Peyer's patch (tissue), 4 donors: ENCODE measurements at regions not wholly inside any gene's neighbourhood (a gene's known extent, or its start where the extent isn't known, plus 50 kb on each side); places are given as distances from the start of the nearest gene placed in this dataset.
"Not testable (repeated sequence)": the region's sequence is repeated elsewhere in the genome, so short reads cannot be mapped to it uniquely, and the experiment has no call there.

ENCODE experiments used
- DNase-seq, 3 donors: peaks; one replicate each; pipeline ENCODE4 v3.0.0-alpha.2; 2017 to 2019
- H3K27ac ChIP-seq, 4 donors: fragments of 200-600 bp; sonication (generic); one replicate each; pipeline ENCODE4 v1.5.1; 2016 to 2019
- H3K27me3 ChIP-seq, 2 donors: fragments of 200-600 bp; sonication (generic); one replicate each; pipeline ENCODE4 v1.5.1; 2019
- H3K36me3 ChIP-seq, 3 donors: fragments of 200-600 bp; sonication (generic); one replicate each; pipeline ENCODE4 v1.5.1; 2016 to 2019
- H3K4me1 ChIP-seq, 4 donors: fragments of 200-600 bp; sonication (generic); one replicate each; pipeline ENCODE4 v1.5.1; 2016 to 2019
- H3K4me3 ChIP-seq, 4 donors: fragments of 200-600 bp; sonication (generic); 1 replicate in 3 of 4; 2 replicates in 1 of 4; pipeline ENCODE4 v1.5.1; 2016 to 2019; ENCODE audit warnings: mild to moderate bottlenecking in 1 of 4
- H3K9me3 ChIP-seq, 4 donors: fragments of 200-600 bp; sonication (generic); one replicate each; pipeline ENCODE4 v1.5.1; 2016 to 2019; ENCODE audit warnings: mild to moderate bottlenecking in 1 of 4
- CTCF ChIP-seq, 6 experiments: fragments of 450-650 bp in 4 of 6; fragments of 200-600 bp in 2 of 6; sonication (generic) in 1 of 6; IDR thresholded peaks; one replicate each; pipeline ENCODE4 v1.5.1; 2017 to 2019; ENCODE audit warnings: antibody characterized with exemption in 6 of 6, mild to moderate bottlenecking in 3 of 6, moderate library complexity in 1 of 6
- POLR2A ChIP-seq, 2 donors: fragments of 450-650 bp; IDR thresholded peaks; one replicate each; pipeline ENCODE4 v1.5.1; 2017; ENCODE audit warnings: antibody characterized with exemption in 2 of 2, mild to moderate bottlenecking in 2 of 2, moderate library complexity in 2 of 2

- H3K36me3 ChIP-seq, H3K4me1 ChIP-seq, H3K4me3 ChIP-seq, H3K9me3 ChIP-seq, H3K27me3 ChIP-seq: not testable (repeated sequence)
- H3K27ac ChIP-seq: peak overlapping the region in 1 of 4 donors; percentile 13
- TF ChIP-seq CTCF (IDR thresholded peaks at IDR 0.05): peak; percentile 12 to 73 (median 56)
- peak; percentile 78 to 94 (median 83) for DNase-seq
These were observed 1248.6 kb downstream of the TMEM121 start for GRCh38 chr14:106774889-106775480.

- H3K27me3 ChIP-seq: no peaks in the 10 kb centered on the region
- peaks cover 0 to 6% (median 0%) of the 10 kb centered on the region in 4 donors for H3K9me3 ChIP-seq
- H3K4me1 ChIP-seq: no peaks in the 10 kb centered on the region
- H3K27ac ChIP-seq: no peak overlapping the region
- no peaks in the 10 kb centered on the region for H3K36me3 ChIP-seq
- no peak for TF ChIP-seq CTCF (IDR thresholded peaks at IDR 0.05)
- no peak for TF ChIP-seq POLR2A (IDR thresholded peaks at IDR 0.05)
- H3K4me3 ChIP-seq: no peak overlapping the region
- DNase-seq: no peak
These were observed 1250.1 kb downstream of the TMEM121 start for GRCh38 chr14:106776395-106776983.

GRCh38 chr14:106778986-106779385 lies 1252.6 kb downstream of the TMEM121 start:
- Histone ChIP-seq H3K9me3 (peaks cover 0 to 6% (median 0%) of the 10 kb centered on the region in 4 donors), H3K4me1 (no peaks in the 10 kb centered on the region), H3K36me3 (no peaks in the 10 kb centered on the region), H3K4me3 (no peak overlapping the region), H3K27me3 (no peaks in the 10 kb centered on the region), H3K27ac (no peak overlapping the region)
- TF ChIP-seq CTCF (IDR thresholded peaks at IDR 0.05) (no peak), POLR2A (IDR thresholded peaks at IDR 0.05) (no peak)
- DNase-seq: no peak

- no peaks in the 10 kb centered on the region for H3K27me3 ChIP-seq
- no peaks in the 10 kb centered on the region for H3K4me1 ChIP-seq
- no peak for DNase-seq
- H3K9me3 ChIP-seq: no peaks in the 10 kb centered on the region
- no peak for TF ChIP-seq POLR2A (IDR thresholded peaks at IDR 0.05)
- no peaks in the 10 kb centered on the region for H3K36me3 ChIP-seq
- H3K27ac ChIP-seq: no peak overlapping the region
- H3K4me3 ChIP-seq: no peak overlapping the region
These were observed 1260.3 kb downstream of the TMEM121 start for GRCh38 chr14:106786697-106787096.

- no peaks in the 10 kb centered on the region for H3K27me3 ChIP-seq
- no peaks in the 10 kb centered on the region for H3K4me1 ChIP-seq
- H3K36me3 ChIP-seq: no peaks in the 10 kb centered on the region
- DNase-seq: no peak
- no peak for TF ChIP-seq CTCF (IDR thresholded peaks at IDR 0.05)
- TF ChIP-seq POLR2A (IDR thresholded peaks at IDR 0.05): no peak
- no peaks in the 10 kb centered on the region for H3K9me3 ChIP-seq
- no peak overlapping the region for H3K4me3 ChIP-seq
- H3K27ac ChIP-seq: no peak overlapping the region
These were observed 1261.2 kb downstream of the TMEM121 start for GRCh38 chr14:106787626-106788025.

GRCh38 chr14:106788534-106788933 lies 1262.2 kb downstream of the TMEM121 start:
- Histone ChIP-seq H3K27ac (no peak overlapping the region), H3K4me1 (no peaks in the 10 kb centered on the region), H3K9me3 (no peaks in the 10 kb centered on the region), H3K36me3 (no peaks in the 10 kb centered on the region), H3K27me3 (no peaks in the 10 kb centered on the region), H3K4me3 (no peak overlapping the region)
- DNase-seq: no peak
- no peak for TF ChIP-seq CTCF (IDR thresholded peaks at IDR 0.05)
- TF ChIP-seq POLR2A (IDR thresholded peaks at IDR 0.05): no peak
